ENCODE measurements at regions not wholly inside any gene's neighbourhood (a gene's known extent, or its start where the extent isn't known, plus 50 kb on each side); places are given as distances from the start of the nearest gene placed in this dataset.

DNA sequence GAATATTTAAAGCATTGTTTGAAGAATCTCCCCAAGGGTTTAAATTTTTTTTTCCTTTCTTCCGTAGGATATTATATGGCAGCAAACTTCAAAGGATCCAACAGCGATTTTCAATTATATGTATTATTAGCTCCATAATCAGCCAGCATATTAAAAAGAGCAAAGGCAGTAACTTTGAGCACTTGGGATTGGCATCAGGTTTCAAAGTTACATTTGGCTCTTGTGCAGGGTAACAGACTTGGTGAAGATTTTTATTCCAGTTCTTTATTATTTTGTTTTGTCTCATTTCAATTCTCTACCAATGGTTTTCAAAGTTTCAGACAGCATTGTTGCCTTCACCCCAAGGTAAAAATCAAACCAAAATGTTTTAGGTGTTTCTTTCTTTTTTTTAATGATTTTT is 116.7 kb upstream of the ZNF366 start:
- Histone ChIP-seq H2AFZ (ENCODE audit: low read depth, low read length) (no peak overlapping the region), H3K4me1 (ENCODE audit: insufficient read depth, low read length) (no peaks in the 10 kb centered on the region), H3K36me3 (ENCODE audit: insufficient read depth, low read length) (no peaks in the 10 kb centered on the region), H3K27ac (ENCODE audit: low read length) (no peak overlapping the region), H3K9me3 (ENCODE audit: insufficient read depth, low read length, severe bottlenecking) (no peaks in the 10 kb centered on the region), H3K9ac (ENCODE audit: low read depth, low read length) (no peak overlapping the region), H4K20me1 (ENCODE audit: insufficient read depth, low read length) (no peaks in the 10 kb centered on the region), H3K4me2 (ENCODE audit: insufficient read depth, low read length) (no peak overlapping the region), H3K27me3 (ENCODE audit: insufficient read depth, low read length, poor library complexity) (peaks cover 2% of the 10 kb centered on the region), H3K79me2 (ENCODE audit: insufficient read depth, low read length) (no peaks in the 10 kb centered on the region), H3K4me3 (ENCODE audit: low read depth in 1 of 2, low read length in 2 of 2) (no peak overlapping the region)
- no peak for TF ChIP-seq EZH2 (IDR thresholded peaks at IDR 0.05; ENCODE audit: borderline replicate concordance, low read depth, low read length, severe bottlenecking)
- TF ChIP-seq, protein P1, sequence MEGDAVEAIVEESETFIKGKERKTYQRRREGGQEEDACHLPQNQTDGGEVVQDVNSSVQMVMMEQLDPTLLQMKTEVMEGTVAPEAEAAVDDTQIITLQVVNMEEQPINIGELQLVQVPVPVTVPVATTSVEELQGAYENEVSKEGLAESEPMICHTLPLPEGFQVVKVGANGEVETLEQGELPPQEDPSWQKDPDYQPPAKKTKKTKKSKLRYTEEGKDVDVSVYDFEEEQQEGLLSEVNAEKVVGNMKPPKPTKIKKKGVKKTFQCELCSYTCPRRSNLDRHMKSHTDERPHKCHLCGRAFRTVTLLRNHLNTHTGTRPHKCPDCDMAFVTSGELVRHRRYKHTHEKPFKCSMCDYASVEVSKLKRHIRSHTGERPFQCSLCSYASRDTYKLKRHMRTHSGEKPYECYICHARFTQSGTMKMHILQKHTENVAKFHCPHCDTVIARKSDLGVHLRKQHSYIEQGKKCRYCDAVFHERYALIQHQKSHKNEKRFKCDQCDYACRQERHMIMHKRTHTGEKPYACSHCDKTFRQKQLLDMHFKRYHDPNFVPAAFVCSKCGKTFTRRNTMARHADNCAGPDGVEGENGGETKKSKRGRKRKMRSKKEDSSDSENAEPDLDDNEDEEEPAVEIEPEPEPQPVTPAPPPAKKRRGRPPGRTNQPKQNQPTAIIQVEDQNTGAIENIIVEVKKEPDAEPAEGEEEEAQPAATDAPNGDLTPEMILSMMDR (IDR thresholded peaks at IDR 0.05; ENCODE audit: borderline replicate concordance, extremely low read depth, low read length, poor library complexity, severe bottlenecking): no peak
- ATAC-seq (ENCODE audit: insufficient read depth, low read depth) (no peak), DNase-seq (no peak)

DNA sequence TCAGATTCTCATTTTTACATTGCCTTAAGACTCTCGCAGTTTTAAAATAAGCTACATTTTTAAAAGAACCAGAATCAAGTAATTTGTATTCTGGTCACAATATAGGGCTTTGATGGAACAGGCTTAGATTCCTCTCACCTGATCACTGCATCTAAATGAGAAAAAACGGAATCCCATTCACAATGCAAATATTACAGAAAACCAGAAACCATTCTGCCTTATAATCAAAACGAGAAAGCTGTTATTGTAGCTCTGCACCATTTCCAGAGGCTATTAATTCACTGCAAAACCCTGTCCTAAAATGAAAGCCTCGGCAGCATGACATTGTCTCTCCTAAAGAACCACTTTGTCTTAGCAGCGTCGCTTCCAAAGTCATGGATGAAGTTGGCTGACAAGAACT is 116.1 kb upstream of the ZNF366 start:
- DNase-seq (no peak), ATAC-seq (ENCODE audit: insufficient read depth, low read depth) (no peak)
- no peaks in the 10 kb centered on the region for H3K9me3 ChIP-seq (ENCODE audit: insufficient read depth, low read length, severe bottlenecking)
- H4K20me1 ChIP-seq (ENCODE audit: insufficient read depth, low read length): no peaks in the 10 kb centered on the region
- TF ChIP-seq, protein P1 (IDR thresholded peaks at IDR 0.05; ENCODE audit: borderline replicate concordance, extremely low read depth, low read length, poor library complexity, severe bottlenecking): no peak
- TF ChIP-seq EZH2 (IDR thresholded peaks at IDR 0.05; ENCODE audit: borderline replicate concordance, low read depth, low read length, severe bottlenecking): no peak
- H3K4me3 ChIP-seq (ENCODE audit: low read depth in 1 of 2, low read length in 2 of 2): no peak overlapping the region
- no peaks in the 10 kb centered on the region for H3K36me3 ChIP-seq (ENCODE audit: insufficient read depth, low read length)
- no peak overlapping the region for H2AFZ ChIP-seq (ENCODE audit: low read depth, low read length)
- no peaks in the 10 kb centered on the region for H3K4me1 ChIP-seq (ENCODE audit: insufficient read depth, low read length)
- no peak overlapping the region for H3K27ac ChIP-seq (ENCODE audit: low read length)
- no peaks in the 10 kb centered on the region for H3K79me2 ChIP-seq (ENCODE audit: insufficient read depth, low read length)
- no peak overlapping the region for H3K4me2 ChIP-seq (ENCODE audit: insufficient read depth, low read length)
- H3K27me3 ChIP-seq (ENCODE audit: insufficient read depth, low read length, poor library complexity): peaks cover 2% of the 10 kb centered on the region
- no peak overlapping the region for H3K9ac ChIP-seq (ENCODE audit: low read depth, low read length)

DNA sequence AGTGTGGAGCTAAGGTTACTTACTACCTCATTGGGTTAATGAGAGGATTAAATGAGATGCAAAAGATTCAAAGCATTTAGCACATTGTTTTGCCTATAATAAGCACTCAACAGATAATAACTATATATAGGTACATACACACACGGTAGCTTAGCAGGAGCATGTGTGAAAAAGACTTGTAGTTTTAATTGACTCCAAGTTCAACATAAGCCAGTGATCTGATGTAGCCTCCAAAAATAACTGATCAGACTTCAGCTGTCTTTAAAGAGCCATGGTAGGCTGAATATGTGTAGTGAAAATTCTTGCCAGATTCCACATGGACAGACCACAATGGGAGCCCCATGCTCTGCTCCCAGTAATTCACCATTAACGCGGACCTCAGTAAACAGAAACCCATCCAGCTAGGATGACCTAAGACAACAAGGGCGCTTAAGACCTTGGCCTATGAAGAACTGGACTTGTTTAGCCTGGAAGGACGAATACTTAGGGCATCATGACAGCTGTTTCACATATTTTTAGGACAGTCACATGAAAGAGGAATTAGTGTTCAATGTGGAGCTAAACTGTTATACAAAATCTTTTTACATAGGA is 115.1 kb upstream of the ZNF366 start:
- TF ChIP-seq, protein P1 (IDR thresholded peaks at IDR 0.05; ENCODE audit: borderline replicate concordance, extremely low read depth, low read length, poor library complexity, severe bottlenecking): no peak
- TF ChIP-seq EZH2 (IDR thresholded peaks at IDR 0.05; ENCODE audit: borderline replicate concordance, low read depth, low read length, severe bottlenecking): no peak
- H3K9me3 ChIP-seq (ENCODE audit: insufficient read depth, low read length, severe bottlenecking): no peaks in the 10 kb centered on the region
- ATAC-seq (ENCODE audit: insufficient read depth, low read depth): no peak

More for the DNA sequence above, 115.1 kb upstream of the ZNF366 start:
- Histone ChIP-seq H3K79me2 (ENCODE audit: insufficient read depth, low read length) (no peaks in the 10 kb centered on the region), H3K9ac (ENCODE audit: low read depth, low read length) (no peak overlapping the region), H3K36me3 (ENCODE audit: insufficient read depth, low read length) (no peaks in the 10 kb centered on the region), H4K20me1 (ENCODE audit: insufficient read depth, low read length) (no peaks in the 10 kb centered on the region), H3K4me2 (ENCODE audit: insufficient read depth, low read length) (no peak overlapping the region), H3K27me3 (ENCODE audit: insufficient read depth, low read length, poor library complexity) (peaks cover 2% of the 10 kb centered on the region), H3K4me3 (ENCODE audit: low read depth in 1 of 2, low read length in 2 of 2) (no peak overlapping the region), H3K27ac (ENCODE audit: low read length) (no peak overlapping the region), H2AFZ (ENCODE audit: low read depth, low read length) (no peak overlapping the region), H3K4me1 (ENCODE audit: insufficient read depth, low read length) (no peaks in the 10 kb centered on the region)
- DNase-seq: no peak
